SK-N-MC (cell line): ENCODE measurements at regions not wholly inside any gene's neighbourhood (a gene's known extent, or its start where the extent isn't known, plus 50 kb on each side); places are given as distances from the start of the nearest gene placed in this dataset.

Experiments used
- EZH2 ChIP-seq: fragments of 200-600 bp; sonication (generic); IDR thresholded peaks from one replicate; pipeline ENCODE4 v1.6.1; 2017; ENCODE audit warnings: antibody characterized with exemption
- POLR2AphosphoS5 ChIP-seq: IDR thresholded peaks from 2 replicates; pipeline ENCODE4 v1.6.1; 2012; ENCODE audit warnings: mild to moderate bottlenecking, low read depth, low read length, borderline replicate concordance

- TF ChIP-seq POLR2AphosphoS5 = no peak
- no peak for TF ChIP-seq EZH2
These were observed 479.6 kb downstream of the BCOR start for GRCh38 chrX:39618178-39618577.
